HG03571 (cell line): ENCODE measurements at regions not wholly inside any gene's neighbourhood (a gene's known extent, or its start where the extent isn't known, plus 50 kb on each side); places are given as distances from the start of the nearest gene placed in this dataset.

Source experiments
- ATAC-seq: cut with Tn5 transposase; IDR thresholded peaks from one replicate; pipeline ENCODE4 v1.9.1; 2021; ENCODE audit not compliant: unreplicated experiment

DNA sequence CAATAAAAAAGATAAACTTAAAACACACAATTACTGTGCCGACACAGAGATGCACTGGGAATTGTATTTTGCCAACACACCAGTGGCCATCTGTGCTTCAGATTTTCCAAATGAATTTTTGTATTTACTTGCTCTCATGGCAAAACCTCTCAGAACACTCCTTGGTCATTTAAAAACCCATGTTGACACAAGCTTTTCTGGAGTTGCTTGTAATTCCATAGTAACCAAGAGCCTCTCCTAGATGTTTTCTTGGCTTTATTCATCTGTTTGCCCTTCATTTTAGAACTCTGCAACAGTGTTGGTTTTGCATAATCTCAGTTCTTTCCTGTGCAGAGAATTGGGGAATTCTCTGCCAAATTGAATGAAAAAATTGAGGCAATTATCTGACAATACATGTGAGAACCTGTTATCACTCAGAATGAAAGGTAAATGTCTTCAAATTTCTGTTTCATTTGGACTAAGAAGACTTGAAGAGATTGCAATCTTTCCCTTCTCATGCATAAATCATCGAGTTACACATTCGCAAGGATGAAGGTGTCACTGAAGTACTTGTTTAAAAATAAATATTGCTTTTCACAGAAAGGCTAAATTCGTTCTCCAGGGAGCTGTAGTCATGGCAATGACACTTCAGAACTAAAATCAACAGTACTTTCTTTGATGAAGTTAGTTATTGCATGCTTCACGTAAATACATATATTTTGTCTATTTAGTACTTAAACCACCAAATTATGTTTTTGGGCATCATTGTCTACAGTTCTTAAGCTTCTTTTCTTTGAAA lies 301.8 kb upstream of the CTSO start:
- no peak for ATAC-seq

DNA sequence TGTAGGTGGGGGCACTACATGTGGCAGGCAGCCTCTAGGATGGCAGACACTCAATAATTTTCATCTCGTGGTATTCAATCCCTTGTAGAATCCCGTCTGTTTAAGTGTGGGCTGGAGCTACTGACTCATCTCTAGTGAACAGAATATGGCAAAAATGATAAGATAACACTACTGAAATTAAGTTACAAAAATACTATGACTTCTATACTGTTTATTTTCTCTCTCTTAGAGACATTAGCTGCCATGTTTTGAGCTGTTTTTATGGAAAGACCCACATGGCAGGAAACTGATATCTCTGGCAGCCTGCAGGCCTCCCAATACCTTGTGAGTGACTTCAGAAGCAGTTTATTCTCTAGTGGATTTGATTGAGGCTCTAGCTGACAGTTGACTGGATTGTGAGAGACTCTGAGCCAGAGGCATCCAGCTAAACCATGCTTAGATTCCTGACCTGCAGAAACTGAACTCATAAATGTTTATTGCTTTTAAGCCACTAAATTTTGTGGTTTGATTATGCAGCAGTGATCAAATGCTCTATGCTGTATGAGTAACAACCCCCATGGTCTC lies 298.8 kb upstream of the CTSO start:
- ATAC-seq, result no peak

DNA sequence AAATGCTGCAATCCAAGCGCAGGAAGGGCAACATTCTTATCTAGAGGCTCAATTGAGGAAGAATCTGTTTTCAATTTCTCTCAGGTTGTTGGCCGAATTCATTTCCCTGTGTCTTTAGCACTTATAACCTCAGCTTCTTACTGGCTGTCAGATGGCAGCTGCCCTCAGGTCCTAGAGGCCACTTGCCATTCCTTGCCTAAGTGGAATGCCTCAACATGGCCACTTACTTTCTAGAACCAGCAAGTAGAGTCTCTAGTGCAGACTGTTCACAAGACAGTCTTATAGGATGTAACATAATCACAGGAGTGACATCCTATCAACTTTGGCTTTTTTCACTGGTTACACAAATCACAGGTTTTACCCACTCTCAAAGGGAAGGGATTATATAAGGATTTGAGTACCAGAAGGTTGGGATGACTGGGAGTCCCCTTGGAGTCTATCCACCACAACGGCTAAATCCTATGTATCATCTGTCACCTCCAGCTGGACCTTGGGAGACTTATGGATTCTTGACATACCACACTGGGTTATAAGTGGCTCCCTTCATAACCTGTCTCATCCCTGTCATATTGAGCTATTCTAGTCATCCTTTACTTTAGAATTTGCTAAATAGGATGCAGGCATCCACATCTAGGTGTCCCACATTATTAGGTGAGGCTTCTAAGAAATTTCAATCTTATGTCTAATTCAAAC lies 297.9 kb upstream of the CTSO start:
- ATAC-seq, result no peak

DNA sequence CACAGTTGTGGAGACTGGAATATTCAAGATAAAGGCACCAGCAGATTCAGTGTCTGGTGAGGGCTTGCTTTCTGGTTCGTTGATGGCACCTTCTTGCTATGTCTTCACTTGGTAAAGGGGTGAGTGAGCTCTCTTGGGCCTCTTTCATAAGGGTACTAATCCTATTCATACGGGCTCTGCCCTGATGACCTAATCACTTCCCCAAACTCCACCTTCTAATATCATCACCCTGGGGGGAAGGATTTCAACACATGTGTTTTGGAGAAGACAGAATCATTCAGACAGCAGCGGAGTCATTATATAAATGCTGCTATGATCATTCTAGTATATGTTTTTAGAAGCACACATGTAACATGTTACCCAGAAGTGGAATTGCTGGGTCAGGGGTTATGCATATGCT lies 295.3 kb upstream of the CTSO start:
- no peak for ATAC-seq

DNA sequence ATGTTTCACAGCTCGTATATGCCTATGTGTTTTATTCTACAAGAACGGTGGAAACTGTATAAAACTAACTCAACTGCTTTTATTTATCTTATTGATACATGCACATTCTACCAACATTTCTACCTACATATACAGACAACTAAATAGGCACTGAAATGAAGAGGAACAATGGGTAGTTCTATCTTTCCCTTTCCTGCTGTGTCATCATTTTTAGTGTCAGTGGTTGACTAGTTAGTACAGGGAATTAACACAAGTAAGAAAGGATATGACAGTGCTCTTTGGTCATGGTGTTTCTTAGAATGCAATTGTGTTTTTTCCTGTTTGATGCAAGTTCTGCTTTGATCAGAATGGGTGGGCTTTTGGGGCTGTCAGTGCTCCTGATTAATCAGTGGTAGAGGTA lies 293.8 kb upstream of the CTSO start:
- no peak for ATAC-seq

DNA sequence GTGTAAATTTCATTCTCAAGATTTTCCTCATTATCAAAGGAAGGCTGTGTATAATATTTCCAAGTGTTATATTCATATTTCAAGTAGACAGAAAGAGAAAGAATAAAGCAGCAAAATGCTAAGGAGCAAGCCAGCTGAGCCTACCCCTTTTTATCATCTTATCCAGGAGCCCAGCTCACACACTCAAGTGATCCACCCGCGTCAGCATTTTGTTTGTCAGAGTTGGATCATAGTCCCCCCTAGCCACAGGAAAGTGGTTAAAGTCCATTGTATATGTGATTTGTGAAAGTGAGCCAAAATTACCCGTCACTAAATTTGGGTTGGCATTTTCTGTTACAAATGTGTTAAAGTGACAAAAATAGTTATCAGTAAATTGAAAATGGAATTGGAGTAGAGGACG lies 289.3 kb upstream of the CTSO start:
- no peak for ATAC-seq

DNA sequence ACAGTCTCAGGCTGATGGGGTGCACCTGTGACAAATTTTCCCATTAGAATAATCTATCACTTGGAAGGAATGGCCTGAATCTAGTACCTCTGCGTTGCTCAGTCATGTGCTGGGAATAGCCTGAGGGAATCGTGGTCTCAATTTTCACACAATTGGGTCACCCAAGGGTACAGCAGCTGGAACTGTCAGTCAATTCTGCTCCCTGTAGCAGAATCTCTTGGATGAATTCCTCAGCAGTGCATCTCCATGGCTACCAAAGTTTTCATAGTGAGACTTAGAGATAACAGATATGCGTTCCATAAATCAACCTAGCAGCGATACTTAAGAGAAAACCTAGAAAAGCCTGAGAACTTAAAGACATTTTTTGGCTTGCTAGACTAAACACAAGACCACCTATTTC lies 288.7 kb upstream of the CTSO start:
- ATAC-seq, result no peak

DNA sequence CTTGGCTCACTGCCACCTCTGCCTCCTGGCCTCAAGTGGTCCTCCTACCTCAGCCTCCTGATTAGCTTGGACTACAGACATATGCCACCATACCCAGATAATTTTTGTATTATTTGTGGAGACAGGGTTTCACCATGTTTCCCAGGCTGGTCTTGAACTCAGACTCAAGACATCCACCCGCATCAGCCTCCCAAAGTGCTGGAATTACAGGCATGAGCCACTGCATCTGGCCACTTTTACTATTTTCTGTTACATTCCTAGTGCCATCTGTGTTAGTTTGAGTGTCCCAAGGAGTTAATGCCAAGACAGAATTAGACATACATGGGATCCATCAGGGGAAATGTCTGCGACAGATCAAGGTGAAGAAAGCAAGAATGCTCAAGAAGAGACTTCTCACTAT lies 288.2 kb upstream of the CTSO start:
- no peak for ATAC-seq

DNA sequence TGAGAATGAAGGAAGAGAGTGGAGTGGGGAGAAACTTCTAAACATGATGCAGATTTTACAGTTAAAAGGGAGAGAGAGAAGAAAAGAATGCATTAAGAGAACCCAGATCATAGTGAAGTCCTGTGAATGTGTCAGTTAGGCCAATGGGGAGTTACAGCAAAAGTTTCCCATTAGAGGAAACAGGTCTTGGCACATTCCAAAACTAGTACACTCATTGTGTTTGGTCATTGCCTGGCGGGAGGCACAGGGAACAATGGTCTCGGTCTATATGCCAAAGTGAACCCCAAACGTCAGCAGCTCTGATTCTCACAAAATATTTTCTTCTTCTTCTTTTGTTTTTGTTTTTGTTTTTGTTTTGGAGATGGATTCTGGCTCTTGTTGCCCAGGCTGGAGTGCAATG lies 284.5 kb upstream of the CTSO start:
- ATAC-seq, result no peak

DNA sequence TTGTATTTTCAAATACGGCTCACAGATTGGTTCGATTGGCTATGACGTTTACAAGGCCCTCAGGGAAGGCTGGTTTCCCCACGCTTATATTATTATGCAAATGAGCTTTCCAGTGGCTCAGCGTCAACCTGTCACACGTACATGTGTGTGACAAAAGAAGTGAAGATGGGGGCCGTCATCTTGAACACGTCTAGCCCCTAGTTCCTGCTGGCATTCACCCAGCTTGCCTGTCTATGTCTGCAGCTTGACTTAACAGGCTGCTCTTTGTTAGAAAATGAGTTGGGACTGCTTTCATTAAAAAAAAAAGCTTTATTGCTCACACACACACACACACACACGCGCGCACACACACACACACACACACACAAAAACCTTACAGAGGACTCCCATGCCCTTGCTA lies 283.6 kb upstream of the CTSO start:
- ATAC-seq, result no peak

DNA sequence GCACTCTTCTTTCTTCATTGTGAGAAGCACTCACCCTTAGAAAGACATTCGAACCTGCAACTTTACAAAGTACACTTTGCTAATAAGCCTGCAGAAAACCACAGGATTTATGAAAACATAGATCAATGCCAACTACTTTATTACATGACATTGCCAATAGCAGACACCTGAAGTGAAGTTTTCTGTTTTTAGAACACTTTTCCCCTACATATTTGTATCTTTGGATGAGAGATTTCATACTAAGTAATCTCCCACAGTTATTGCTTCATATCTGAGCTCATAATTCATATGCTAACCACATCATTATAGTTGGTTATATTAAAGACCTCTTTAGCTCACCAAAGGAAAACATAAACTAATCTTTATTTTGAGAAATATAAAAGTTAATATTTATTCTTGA lies 276.5 kb upstream of the CTSO start:
- ATAC-seq, result no peak

DNA sequence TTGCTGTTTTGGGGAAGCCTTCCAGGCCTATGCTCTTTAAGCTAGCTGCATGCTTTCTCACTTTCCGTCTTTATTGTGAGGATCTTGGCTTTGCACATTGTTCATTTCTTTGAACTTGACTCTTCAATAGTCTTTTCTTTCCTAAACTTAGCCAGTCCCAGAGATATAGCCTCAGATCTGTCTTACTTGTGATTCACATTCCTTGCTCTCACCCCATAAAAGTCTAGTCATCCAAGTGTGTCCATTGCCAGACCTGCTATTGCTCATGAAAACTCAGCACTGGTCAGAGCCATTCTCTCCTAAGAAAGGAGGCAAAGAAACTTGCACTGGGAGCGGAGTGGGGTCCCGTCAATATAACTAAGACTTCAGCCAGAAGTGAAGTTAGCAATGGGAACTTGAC lies 275.0 kb upstream of the CTSO start:
- no peak for ATAC-seq

DNA sequence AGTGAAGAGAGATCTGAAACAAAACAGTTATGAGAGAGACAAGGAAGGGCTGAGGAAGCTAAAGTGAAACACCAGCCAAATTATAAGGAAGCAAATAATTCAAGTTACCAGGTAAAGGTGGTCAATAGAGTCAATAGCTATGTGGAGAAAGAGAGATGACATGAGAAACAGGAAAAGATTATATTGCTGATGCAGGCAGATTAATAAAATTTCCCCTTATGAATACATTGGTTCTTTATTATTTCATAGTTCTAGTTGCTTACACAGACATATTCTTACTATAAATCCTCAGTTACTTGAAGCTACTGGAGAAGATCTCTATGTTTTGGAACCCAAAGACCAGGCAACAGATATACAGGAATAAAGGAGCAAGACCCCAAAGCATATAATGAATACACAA lies 273.7 kb upstream of the CTSO start:
- no peak for ATAC-seq

DNA sequence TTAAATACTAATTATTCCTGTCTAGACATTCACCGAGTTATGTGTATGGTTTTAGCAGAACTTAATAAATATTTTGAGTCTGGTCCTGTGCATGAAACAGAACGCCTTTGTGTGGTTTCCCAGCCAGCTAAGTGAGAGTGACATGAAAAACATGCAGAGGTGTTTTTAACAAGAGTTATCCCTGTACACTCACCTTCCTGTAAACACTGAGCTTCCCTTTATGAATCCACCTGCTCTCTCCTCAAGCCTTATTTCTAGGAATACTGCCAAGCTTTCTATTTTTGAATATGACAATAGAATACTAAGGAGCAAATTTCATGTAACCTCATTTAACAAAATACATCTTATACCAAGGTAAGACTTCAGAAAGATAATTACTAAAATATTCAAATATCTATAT lies 270.3 kb upstream of the CTSO start:
- no peak for ATAC-seq

DNA sequence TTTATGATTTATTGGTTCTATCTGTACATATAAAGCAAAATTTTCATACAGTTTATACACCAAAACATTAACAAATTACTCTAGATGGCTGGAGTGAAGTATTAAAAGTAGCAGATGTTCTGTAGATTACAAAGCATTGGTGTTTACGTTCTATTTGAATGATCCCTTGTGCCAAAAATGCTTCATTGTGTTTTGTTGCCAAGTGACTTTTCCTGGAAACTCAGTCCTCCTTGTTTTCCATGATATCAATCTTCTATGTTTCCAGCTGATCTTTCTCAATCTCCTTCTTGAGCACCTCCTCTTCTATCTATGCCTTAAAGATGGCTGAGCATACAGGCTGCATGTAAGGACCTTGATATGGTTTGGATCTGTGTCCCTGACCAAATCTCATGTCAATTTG lies 263.6 kb upstream of the CTSO start:
- ATAC-seq, result no peak

DNA sequence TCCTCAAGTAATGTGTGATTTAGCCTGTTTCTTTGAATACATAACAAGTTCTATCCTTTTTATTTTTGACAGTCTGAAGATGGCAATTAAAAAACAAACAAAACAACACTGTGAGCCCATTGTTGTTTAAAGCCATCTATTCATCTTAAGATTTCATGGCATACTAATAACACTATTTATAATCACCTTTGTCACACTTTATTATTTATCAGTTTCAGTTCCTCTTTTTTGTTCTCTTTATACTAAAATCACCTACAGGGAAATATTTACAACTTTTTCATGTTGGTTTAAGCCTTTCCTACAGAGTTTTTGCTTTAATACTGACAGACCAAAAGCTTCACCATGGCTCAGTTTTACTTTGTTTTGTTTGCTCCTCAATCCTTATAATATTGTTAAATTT lies 247.4 kb upstream of the CTSO start:
- peak; percentile 93 for ATAC-seq

DNA sequence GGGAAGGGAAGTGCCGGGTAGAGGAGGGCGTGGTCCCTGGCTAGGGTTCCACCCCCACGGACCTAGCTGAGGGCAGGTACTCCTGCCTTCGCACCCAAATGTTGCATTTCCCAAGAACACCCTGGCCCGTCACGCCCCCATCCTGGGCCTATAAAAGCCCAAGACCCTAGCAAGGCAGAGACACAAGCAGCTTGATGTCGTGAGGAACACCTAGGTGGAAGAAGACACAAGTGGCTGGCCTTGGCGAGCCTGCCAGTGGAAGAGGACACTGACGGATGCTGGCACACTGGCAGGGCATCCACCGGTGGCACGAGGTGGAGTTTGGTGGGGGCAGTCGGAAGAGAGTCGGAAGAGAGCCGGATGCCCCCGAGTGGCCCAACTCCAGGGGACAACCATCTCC lies 244.8 kb upstream of the CTSO start:
- no peak for ATAC-seq

DNA sequence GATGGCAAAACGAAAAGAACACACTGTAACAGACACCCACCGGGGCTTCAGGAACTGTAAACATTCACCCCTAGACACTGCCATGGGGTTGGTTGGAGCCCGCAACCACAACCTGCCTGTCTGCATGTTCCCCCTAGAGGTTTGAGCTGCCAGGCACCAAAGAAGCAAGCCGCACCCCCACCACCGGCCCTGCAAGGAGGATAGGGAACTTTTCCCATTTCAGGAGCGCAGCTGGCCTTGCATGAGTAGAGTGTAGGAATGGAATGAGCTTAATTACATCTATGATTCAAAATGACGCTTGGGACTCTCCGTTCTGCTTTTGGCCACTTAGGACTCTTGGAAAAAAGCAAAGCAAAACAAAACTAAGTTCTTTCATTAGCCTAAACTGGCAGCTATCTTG lies 243.6 kb upstream of the CTSO start:
- no peak for ATAC-seq

DNA sequence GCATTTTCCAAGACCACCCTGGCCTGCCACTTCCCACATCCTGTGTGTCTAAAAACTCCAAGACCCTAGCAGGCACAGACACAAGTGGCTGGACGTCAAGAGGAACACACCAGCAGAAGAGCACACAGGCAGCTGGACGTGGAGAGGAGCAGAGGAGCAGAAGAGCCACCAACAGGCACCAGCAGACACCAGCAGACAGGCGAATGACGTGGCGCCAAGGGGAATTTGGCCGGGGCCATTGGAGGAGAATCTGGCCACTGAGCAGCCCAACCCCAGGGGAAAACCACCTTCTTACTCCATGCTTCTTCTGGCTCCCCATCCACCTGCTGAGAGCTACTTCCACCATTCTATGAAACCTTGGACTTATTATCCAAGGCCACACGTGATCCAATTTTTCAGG lies 243.1 kb upstream of the CTSO start:
- no peak for ATAC-seq

DNA sequence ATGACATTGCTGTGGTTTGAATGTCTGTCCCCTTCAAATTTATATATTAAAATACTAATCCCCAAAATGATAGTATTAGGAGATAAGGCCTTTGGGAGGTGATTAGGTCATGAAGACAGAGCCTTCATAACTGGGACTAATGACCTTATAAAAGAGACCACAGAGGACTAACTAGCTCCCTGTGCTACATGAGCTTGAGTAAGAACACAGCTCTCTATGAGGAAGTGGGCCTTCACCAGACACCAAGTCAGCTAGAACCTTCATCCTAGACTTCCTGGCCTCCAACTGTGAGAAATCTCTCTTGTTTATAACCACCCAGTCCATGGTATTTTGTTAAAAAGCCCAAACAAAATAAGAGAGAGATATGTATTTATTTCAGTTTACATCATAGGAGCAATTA lies 242.2 kb upstream of the CTSO start:
- peak; percentile 94 for ATAC-seq

DNA sequence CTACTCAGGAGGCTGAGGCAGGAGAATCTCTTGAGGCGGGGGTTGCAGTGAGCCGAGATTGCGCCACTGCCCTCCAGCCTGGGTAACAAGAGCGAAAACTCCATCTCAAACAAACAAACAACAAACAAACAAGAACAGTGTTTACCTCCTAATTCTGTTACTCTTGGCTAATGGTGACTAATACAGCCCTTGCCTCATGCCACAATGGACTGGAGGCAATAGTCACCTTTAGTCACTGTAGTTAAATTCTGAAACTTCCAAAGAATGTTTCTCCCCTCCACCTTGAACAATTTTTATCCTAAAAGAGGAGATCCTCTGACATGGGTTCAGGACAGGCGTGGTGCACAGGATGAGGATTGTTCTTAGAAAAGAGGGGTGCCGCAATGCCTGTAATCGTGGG lies 241.2 kb upstream of the CTSO start:
- no peak for ATAC-seq

DNA sequence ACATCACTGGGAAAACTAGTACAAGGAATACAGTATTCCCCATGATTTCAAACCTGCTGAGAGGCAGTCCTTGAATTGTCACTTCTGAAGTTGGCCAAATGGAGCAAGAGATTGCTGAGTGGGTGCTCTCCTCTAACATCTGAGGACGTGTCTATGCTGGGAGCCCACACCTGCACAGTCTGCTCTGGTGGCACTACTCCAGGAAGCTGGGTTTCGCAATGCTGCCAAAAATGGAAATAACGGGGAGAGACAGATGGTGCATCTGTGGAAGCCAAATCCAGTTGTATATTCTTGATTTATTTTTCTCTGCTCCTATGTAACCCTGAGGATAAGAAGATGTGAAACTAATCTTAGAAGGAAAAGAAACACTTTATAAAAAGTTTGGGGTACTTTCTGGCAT lies 240.1 kb upstream of the CTSO start:
- no peak for ATAC-seq

DNA sequence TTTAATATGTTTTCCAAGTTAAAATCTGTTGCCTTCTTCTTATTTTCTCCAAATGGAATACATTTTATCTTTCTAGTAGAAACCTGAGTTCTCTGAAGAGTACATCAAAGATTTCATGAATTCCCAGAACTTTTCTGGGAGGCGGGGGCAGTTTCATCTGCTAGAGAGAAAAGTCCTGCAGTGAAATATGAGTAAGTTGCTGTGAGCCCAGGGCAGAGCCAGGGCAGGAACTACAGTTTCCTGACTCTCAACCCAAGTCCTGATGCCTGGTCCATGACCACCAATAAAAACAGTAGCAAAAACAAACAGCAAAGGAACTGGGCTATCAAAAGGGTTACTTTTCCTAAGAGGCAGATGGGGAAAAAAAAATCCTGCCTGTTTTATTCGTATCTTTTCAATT lies 239.4 kb upstream of the CTSO start:
- ATAC-seq, result no peak
